MCF 10A (cell line): ENCODE measurements at regions not wholly inside any gene's neighbourhood (a gene's known extent, or its start where the extent isn't known, plus 50 kb on each side); places are given as distances from the start of the nearest gene placed in this dataset.

Experiments
- BruUV-seq: library from RNA; stranded (reverse); fragments of 400-500 nt; replicated peaks from 2 replicates; lab custom pipeline; 2021; lab: Mats Ljungman, UMichigan
- CTCF ChIA-PET: fragments of 300-600 bp; sonication (Branson Sonifier 250); formaldehyde crosslinking; extraction: SDS; loops from one replicate; lab custom pipeline; 2021; ENCODE audit warnings: antibody characterized with exemption, inconsistent platforms; lab: Yijun Ruan, JAX
- POLR2A ChIA-PET: fragments of 300-600, 350-650 bp; sonication (Branson Sonifier 250); formaldehyde crosslinking; extraction: SDS; loops from one replicate; lab custom pipeline; 2020; ENCODE audit warnings: antibody characterized with exemption, inconsistent platforms; lab: Yijun Ruan, JAX
- DNase-seq: peaks from one replicate; pipeline ENCODE4 v3.0.0-alpha.2; 2018; ENCODE audit not compliant: unreplicated experiment
- H3K27ac Mint-ChIP-seq: one replicate; pipeline ENCODE4 v1.8.0; 2022; ENCODE audit warnings: mild to moderate bottlenecking, low read depth, mixed read lengths; ENCODE audit not compliant: unreplicated experiment
- H3K27me3 Mint-ChIP-seq: one replicate; pipeline ENCODE4 v1.8.0; 2022; ENCODE audit warnings: mixed read lengths; ENCODE audit not compliant: insufficient read depth, unreplicated experiment
- H3K36me3 Mint-ChIP-seq: one replicate; pipeline ENCODE4 v1.8.0; 2022; ENCODE audit warnings: mild to moderate bottlenecking, moderate library complexity, mixed read lengths; ENCODE audit not compliant: insufficient read depth, unreplicated experiment
- H3K4me1 Mint-ChIP-seq: one replicate; pipeline ENCODE4 v1.8.0; 2022; ENCODE audit warnings: mixed read lengths; ENCODE audit not compliant: insufficient read depth, unreplicated experiment
- H3K4me3 Mint-ChIP-seq: one replicate; pipeline ENCODE4 v1.8.0; 2022; ENCODE audit warnings: mild to moderate bottlenecking, moderate library complexity, mixed read lengths; ENCODE audit not compliant: unreplicated experiment
- H3K9me3 Mint-ChIP-seq: one replicate; pipeline ENCODE4 v1.8.0; 2022; ENCODE audit warnings: mixed read lengths; ENCODE audit not compliant: unreplicated experiment
- CTCF ChIP-seq: fragments of 200-600 bp; IDR thresholded peaks from one replicate; pipeline ENCODE4 v1.8.0; 2022; ENCODE audit warnings: antibody characterized with exemption, mild to moderate bottlenecking; ENCODE audit not compliant: unreplicated experiment
- intact Hi-C: fragments of 100-400 bp; cut with micrococcal nuclease; formaldehyde crosslinking; loops from 2 replicates; pipeline ENCODE4 v1.14.1; 2022

- ChIA-PET CTCF (interaction anchor here (1.0 kb wide), 1 partner anchor 274 kb away, joined by 3 read pairs; no protein-coding TSS in a partner anchor), POLR2A (no interaction called here)
- no peak for DNase-seq
- H3K9me3 Mint-ChIP-seq = no peaks in the 10 kb centered on the region
- no peaks in the 10 kb centered on the region for H3K27me3 Mint-ChIP-seq
- H3K4me3 Mint-ChIP-seq = no peak overlapping the region
- no peaks in the 10 kb centered on the region for H3K4me1 Mint-ChIP-seq
- no peak overlapping the region for H3K27ac Mint-ChIP-seq
- TF ChIP-seq CTCF = no peak
- intact Hi-C loops = no loop called here
- BruUV-seq = no TSS peak
- H3K36me3 Mint-ChIP-seq = no peaks in the 10 kb centered on the region
Measured at GRCh38 chr9:95605816-95606488, 89.2 kb upstream of the PTCH1 start.

GRCh38 chr9:95605101-95605500, 88.3 kb upstream of the PTCH1 start:
- no peak overlapping the region for H3K27ac Mint-ChIP-seq
- ChIA-PET CTCF (interaction anchor here (1.0 kb wide), 1 partner anchor 275 kb away, joined by 3 read pairs; no protein-coding TSS in a partner anchor), POLR2A (no interaction called here)
- no peak for TF ChIP-seq CTCF
- no peaks in the 10 kb centered on the region for H3K27me3 Mint-ChIP-seq
- H3K9me3 Mint-ChIP-seq = no peaks in the 10 kb centered on the region
- H3K4me1 Mint-ChIP-seq = no peaks in the 10 kb centered on the region
- intact Hi-C loops = no loop called here
- no TSS peak for BruUV-seq
- H3K36me3 Mint-ChIP-seq = no peaks in the 10 kb centered on the region
- H3K4me3 Mint-ChIP-seq = no peak overlapping the region
- DNase-seq = no peak

GRCh38 chr9:95598236-95598635, 81.5 kb upstream of the PTCH1 start:
- Mint-ChIP-seq H3K4me3 (no peak overlapping the region), H3K36me3 (no peaks in the 10 kb centered on the region), H3K9me3 (no peaks in the 10 kb centered on the region), H3K4me1 (no peaks in the 10 kb centered on the region), H3K27ac (no peak overlapping the region), H3K27me3 (no peaks in the 10 kb centered on the region)
- CTCF ChIA-PET = no interaction called here
- intact Hi-C loops = no loop called here
- no peak for TF ChIP-seq CTCF
- no TSS peak for BruUV-seq
- POLR2A ChIA-PET = no interaction called here
- DNase-seq = no peak

GRCh38 chr9:95595721-95596295, 79.0 kb upstream of the PTCH1 start:
- no peak for TF ChIP-seq CTCF
- CTCF ChIA-PET = no interaction called here

More at GRCh38 chr9:95595721-95596295, 79.0 kb upstream of the PTCH1 start:
- Mint-ChIP-seq H3K9me3 (no peaks in the 10 kb centered on the region), H3K4me3 (no peak overlapping the region), H3K27me3 (peaks cover 14% of the 10 kb centered on the region), H3K27ac (no peak overlapping the region), H3K36me3 (no peaks in the 10 kb centered on the region), H3K4me1 (no peaks in the 10 kb centered on the region)
- BruUV-seq = no TSS peak
- no peak for DNase-seq
- intact Hi-C loops = no loop called here
- POLR2A ChIA-PET = no interaction called here
